SU-DHL-6 (cell line): ENCODE measurements at regions not wholly inside any gene's neighbourhood (a gene's known extent, or its start where the extent isn't known, plus 50 kb on each side); places are given as distances from the start of the nearest gene placed in this dataset.

Experiments used
- H2AFZ ChIP-seq: fragments of 200-600 bp; sonication (generic); 2 replicates; pipeline ENCODE4 v1.6.1; 2014; ENCODE audit warnings: low read depth, mild to moderate bottlenecking, moderate library complexity, mixed read lengths, antibody characterized with exemption, low read length; ENCODE audit not compliant: severe bottlenecking
- H3F3A ChIP-seq: fragments of 200-600 bp; shearing (Covaris generic); 2 replicates; pipeline ENCODE4 v1.6.0; 2016; ENCODE audit warnings: antibody characterized with exemption, mild to moderate bottlenecking; ENCODE audit not compliant: insufficient read depth
- H3K27ac ChIP-seq: fragments of 200-600 bp; sonication (generic); 2 replicates; pipeline ENCODE4 v1.5.1; 2016; ENCODE audit warnings: low read depth, mild to moderate bottlenecking, low read length, moderate library complexity, mixed read lengths
- H3K27me3 ChIP-seq: fragments of 200-600 bp; sonication (generic), shearing (Covaris generic); 2 replicates; pipeline ENCODE4 v1.6.0; 2014; ENCODE audit warnings: mild to moderate bottlenecking, low read length
- H3K36me3 ChIP-seq: fragments of 200-600 bp; sonication (generic); 2 replicates; pipeline ENCODE4 v1.6.1; 2014; ENCODE audit warnings: mild to moderate bottlenecking, low read length, mixed read lengths
- H3K4me2 ChIP-seq: fragments of 300-600, 200-600 bp; shearing (Covaris generic), sonication (generic); 2 replicates; pipeline ENCODE4 v1.6.0; 2014; ENCODE audit warnings: low read length, low read depth, mild to moderate bottlenecking; ENCODE audit not compliant: poor library complexity, severe bottlenecking
- H3K4me3 ChIP-seq: fragments of 200-600 bp; sonication (generic); 2 replicates; pipeline ENCODE4 v1.5.1; 2014; ENCODE audit warnings: antibody characterized with exemption, low read length, mild to moderate bottlenecking, mixed read lengths; ENCODE audit not compliant: insufficient read depth, poor library complexity, severe bottlenecking
- H3K79me2 ChIP-seq: fragments of 200-600 bp; sonication (generic); 2 replicates; pipeline ENCODE4 v1.6.1; 2014; ENCODE audit warnings: mild to moderate bottlenecking, low read length, moderate library complexity; ENCODE audit not compliant: insufficient read depth
- H3K9ac ChIP-seq: fragments of 200-600 bp; sonication (generic); 2 replicates; pipeline ENCODE4 v1.7.0; 2014; ENCODE audit warnings: mild to moderate bottlenecking, low read length
- H3K9me2 ChIP-seq: fragments of 200-600 bp; sonication (generic); replicated peaks from 2 replicates; pipeline ENCODE4 v1.6.1; 2014; ENCODE audit warnings: low read length; ENCODE audit not compliant: insufficient read depth
- H3K9me3 ChIP-seq: fragments of 200-600 bp; sonication (generic); 2 replicates; pipeline ENCODE4 v1.6.1; 2014; ENCODE audit warnings: low read length, mixed read lengths; ENCODE audit not compliant: insufficient read depth
- H4K20me1 ChIP-seq: fragments of 200-600 bp; sonication (generic); 2 replicates; pipeline ENCODE4 v1.6.1; 2014; ENCODE audit warnings: low read depth, mild to moderate bottlenecking, antibody characterized with exemption, low read length, moderate library complexity, mixed read lengths
- EZH2phosphoT487 ChIP-seq: fragments of 200-600 bp; sonication (generic), shearing (Covaris generic); conservative IDR thresholded peaks from 2 replicates; pipeline ENCODE4 v1.6.1; 2018; ENCODE audit warnings: mild to moderate bottlenecking, antibody characterized with exemption, low read length, moderate library complexity, mixed read lengths
- TF ChIP-seq, protein P1 (sequence below): fragments of 200-600 bp; sonication (generic); IDR thresholded peaks from one replicate; pipeline ENCODE4 v1.5.1; 2017; ENCODE audit warnings: antibody characterized with exemption, mild to moderate bottlenecking, low read length, moderate library complexity; ENCODE audit not compliant: insufficient read depth, poor library complexity, severe bottlenecking

DNA sequence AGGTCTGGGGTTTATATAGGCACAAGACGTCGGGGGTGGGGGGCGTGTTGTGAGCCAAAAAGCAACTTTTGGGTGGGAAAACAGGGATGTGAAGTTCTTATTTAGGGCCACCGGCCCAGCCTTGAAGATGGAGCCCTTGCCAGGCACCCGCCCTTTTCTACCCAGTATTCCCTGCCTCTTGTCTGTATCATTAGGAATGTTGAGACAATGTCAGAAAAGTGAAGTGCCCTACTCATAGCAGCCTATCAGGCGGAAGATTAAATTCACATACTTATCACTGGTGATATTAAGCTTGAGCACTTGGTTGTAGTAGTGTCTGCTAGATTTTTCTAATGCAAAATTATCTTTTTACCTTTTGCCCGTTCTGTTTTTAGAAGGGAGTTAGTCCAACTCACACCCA, 293.5 kb downstream of the CDH10 start:
- no peak overlapping the region for H3K27ac ChIP-seq
- H2AFZ ChIP-seq = no peak overlapping the region
- H3K9me3 ChIP-seq = no peaks in the 10 kb centered on the region
- H3K4me3 ChIP-seq = no peak overlapping the region
- no peak for TF ChIP-seq EZH2phosphoT487
- TF ChIP-seq, protein P1, sequence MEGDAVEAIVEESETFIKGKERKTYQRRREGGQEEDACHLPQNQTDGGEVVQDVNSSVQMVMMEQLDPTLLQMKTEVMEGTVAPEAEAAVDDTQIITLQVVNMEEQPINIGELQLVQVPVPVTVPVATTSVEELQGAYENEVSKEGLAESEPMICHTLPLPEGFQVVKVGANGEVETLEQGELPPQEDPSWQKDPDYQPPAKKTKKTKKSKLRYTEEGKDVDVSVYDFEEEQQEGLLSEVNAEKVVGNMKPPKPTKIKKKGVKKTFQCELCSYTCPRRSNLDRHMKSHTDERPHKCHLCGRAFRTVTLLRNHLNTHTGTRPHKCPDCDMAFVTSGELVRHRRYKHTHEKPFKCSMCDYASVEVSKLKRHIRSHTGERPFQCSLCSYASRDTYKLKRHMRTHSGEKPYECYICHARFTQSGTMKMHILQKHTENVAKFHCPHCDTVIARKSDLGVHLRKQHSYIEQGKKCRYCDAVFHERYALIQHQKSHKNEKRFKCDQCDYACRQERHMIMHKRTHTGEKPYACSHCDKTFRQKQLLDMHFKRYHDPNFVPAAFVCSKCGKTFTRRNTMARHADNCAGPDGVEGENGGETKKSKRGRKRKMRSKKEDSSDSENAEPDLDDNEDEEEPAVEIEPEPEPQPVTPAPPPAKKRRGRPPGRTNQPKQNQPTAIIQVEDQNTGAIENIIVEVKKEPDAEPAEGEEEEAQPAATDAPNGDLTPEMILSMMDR = no peak
- H3K9me2 ChIP-seq = no peaks in the 10 kb centered on the region
- H3K27me3 ChIP-seq = no peaks in the 10 kb centered on the region
- no peaks in the 10 kb centered on the region for H3K79me2 ChIP-seq
- H3K36me3 ChIP-seq = no peaks in the 10 kb centered on the region
- H3F3A ChIP-seq = no peaks in the 10 kb centered on the region
- no peak overlapping the region for H3K4me2 ChIP-seq
- H3K9ac ChIP-seq = no peak overlapping the region
- H4K20me1 ChIP-seq = no peaks in the 10 kb centered on the region

- Histone ChIP-seq H3K9ac (no peak overlapping the region), H3K27ac (no peak overlapping the region), H4K20me1 (no peaks in the 10 kb centered on the region), H2AFZ (peak overlapping the region; percentile 28), H3K4me2 (no peak overlapping the region), H3K79me2 (no peaks in the 10 kb centered on the region), H3K4me3 (no peak overlapping the region), H3K27me3 (no peaks in the 10 kb centered on the region), H3K9me2 (no peaks in the 10 kb centered on the region), H3K9me3 (no peaks in the 10 kb centered on the region), H3F3A (no peaks in the 10 kb centered on the region), H3K36me3 (no peaks in the 10 kb centered on the region)
- no peak for TF ChIP-seq EZH2phosphoT487
- TF ChIP-seq, protein P1 = no peak
Measured at GRCh38 chr5:24353016-24353415, 291.8 kb downstream of the CDH10 start.

- no peak for TF ChIP-seq EZH2phosphoT487
- TF ChIP-seq, protein P1 = no peak
- no peak overlapping the region for H2AFZ ChIP-seq
- no peak overlapping the region for H3K9ac ChIP-seq
- H3K27me3 ChIP-seq = no peaks in the 10 kb centered on the region
- no peaks in the 10 kb centered on the region for H4K20me1 ChIP-seq
- H3K4me3 ChIP-seq = no peak overlapping the region
- no peaks in the 10 kb centered on the region for H3K79me2 ChIP-seq
- no peak overlapping the region for H3K27ac ChIP-seq
- H3K9me3 ChIP-seq = no peaks in the 10 kb centered on the region
- H3K36me3 ChIP-seq = no peaks in the 10 kb centered on the region
- no peaks in the 10 kb centered on the region for H3F3A ChIP-seq
- no peak overlapping the region for H3K4me2 ChIP-seq
- H3K9me2 ChIP-seq = no peaks in the 10 kb centered on the region
Measured at GRCh38 chr5:24353611-24354010, 291.2 kb downstream of the CDH10 start.
